ENCODE measurements at regions not wholly inside any gene's neighbourhood (a gene's known extent, or its start where the extent isn't known, plus 50 kb on each side); places are given as distances from the start of the nearest gene placed in this dataset.

- no peak overlapping the region for H3K4me3 ChIP-seq
- no peaks in the 10 kb centered on the region for H3K4me1 ChIP-seq
- ATAC-seq (ENCODE audit: low FRiP score in 2 of 2) = no peak
- H3K9me3 ChIP-seq = no peaks in the 10 kb centered on the region
- DNase-seq = no peak
- TF ChIP-seq POLR2AphosphoS5 (IDR thresholded peaks at IDR 0.05) (no peak), POLR2A (IDR thresholded peaks at IDR 0.05) (no peak), EP300 (IDR thresholded peaks at IDR 0.05) (no peak), CTCF (IDR thresholded peaks at IDR 0.05) (no peak)
- 72 to 79% methylated on average over 1 of the region's 1 CpG for WGBS, 2 donors
- H3K27ac ChIP-seq = no peak overlapping the region
- H3K36me3 ChIP-seq = no peaks in the 10 kb centered on the region
- H3K27me3 ChIP-seq = no peaks in the 10 kb centered on the region
Observed at GRCh38 chr10:29888321-29888720, 171.1 kb downstream of the JCAD start.

GRCh38 chr10:29886299-29886698 lies 173.1 kb downstream of the JCAD start:
- TF ChIP-seq POLR2A (IDR thresholded peaks at IDR 0.05) = no peak
- TF ChIP-seq POLR2AphosphoS5 (IDR thresholded peaks at IDR 0.05) = no peak
- TF ChIP-seq EP300 (IDR thresholded peaks at IDR 0.05) = no peak
- no peak for TF ChIP-seq CTCF (IDR thresholded peaks at IDR 0.05)
- Histone ChIP-seq H3K4me3 (no peak overlapping the region), H3K9me3 (no peaks in the 10 kb centered on the region), H3K4me1 (peaks cover 0 to 5% (median 0%) of the 10 kb centered on the region in 4 donors), H3K27me3 (no peaks in the 10 kb centered on the region), H3K27ac (no peak overlapping the region), H3K36me3 (no peaks in the 10 kb centered on the region)
- DNase-seq = no peak
- 88 to 89% methylated on average over 3 of the region's 3 CpGs for WGBS, 2 donors
- peak in 1 of 2 donors; percentile 7 for ATAC-seq (ENCODE audit: low FRiP score in 2 of 2)

GRCh38 chr10:29883231-29883630 lies 176.2 kb downstream of the JCAD start:
- 90% methylated on average over 3 of the region's 3 CpGs for WGBS, 2 donors
- Histone ChIP-seq H3K4me3 (no peak overlapping the region), H3K4me1 (peaks cover 0 to 5% (median 2%) of the 10 kb centered on the region in 4 donors), H3K27ac (no peak overlapping the region), H3K27me3 (no peaks in the 10 kb centered on the region), H3K9me3 (no peaks in the 10 kb centered on the region), H3K36me3 (no peaks in the 10 kb centered on the region)
- ATAC-seq (ENCODE audit: low FRiP score in 2 of 2) (no peak), DNase-seq (no peak)
- TF ChIP-seq POLR2A (IDR thresholded peaks at IDR 0.05) = no peak
- TF ChIP-seq EP300 (IDR thresholded peaks at IDR 0.05) = no peak
- TF ChIP-seq CTCF (IDR thresholded peaks at IDR 0.05) = no peak
- TF ChIP-seq POLR2AphosphoS5 (IDR thresholded peaks at IDR 0.05) = no peak

GRCh38 chr10:29882766-29883165 lies 176.6 kb downstream of the JCAD start:
- no peak overlapping the region for H3K4me3 ChIP-seq
- 81 to 84% methylated on average over 7 of the region's 7 CpGs for WGBS, 2 donors
- no peaks in the 10 kb centered on the region for H3K9me3 ChIP-seq
- ATAC-seq (ENCODE audit: low FRiP score in 2 of 2) (no peak), DNase-seq (no peak)
- TF ChIP-seq EP300 (IDR thresholded peaks at IDR 0.05) = no peak
- no peak for TF ChIP-seq POLR2AphosphoS5 (IDR thresholded peaks at IDR 0.05)
- no peak for TF ChIP-seq POLR2A (IDR thresholded peaks at IDR 0.05)
- TF ChIP-seq CTCF (IDR thresholded peaks at IDR 0.05) = no peak
- H3K4me1 ChIP-seq = peaks cover 0 to 8% (median 3%) of the 10 kb centered on the region in 4 donors
- no peaks in the 10 kb centered on the region for H3K36me3 ChIP-seq
- no peak overlapping the region for H3K27ac ChIP-seq
- no peaks in the 10 kb centered on the region for H3K27me3 ChIP-seq

- WGBS, 2 donors = 91% methylated on average over 5 of the region's 5 CpGs
- no peak overlapping the region for H3K4me3 ChIP-seq
- no peaks in the 10 kb centered on the region for H3K27me3 ChIP-seq
- peaks cover 0 to 8% (median 3%) of the 10 kb centered on the region in 4 donors for H3K4me1 ChIP-seq
- TF ChIP-seq CTCF (IDR thresholded peaks at IDR 0.05) (no peak), POLR2A (IDR thresholded peaks at IDR 0.05) (no peak), POLR2AphosphoS5 (IDR thresholded peaks at IDR 0.05) (no peak), EP300 (IDR thresholded peaks at IDR 0.05) (no peak)
- no peaks in the 10 kb centered on the region for H3K9me3 ChIP-seq
- ATAC-seq (ENCODE audit: low FRiP score in 2 of 2) = peak in 1 of 2 donors; percentile 11
- no peak for DNase-seq
- no peaks in the 10 kb centered on the region for H3K36me3 ChIP-seq
- no peak overlapping the region for H3K27ac ChIP-seq
Observed at GRCh38 chr10:29881811-29882210, 177.6 kb downstream of the JCAD start.
